ENCODE measurements at regions not wholly inside any gene's neighbourhood (a gene's known extent, or its start where the extent isn't known, plus 50 kb on each side); places are given as distances from the start of the nearest gene placed in this dataset.

GRCh38 chr13:97574926-97575325 is 141.0 kb downstream of the RAP2A start (continued):
- peak; percentile 56; the same call in 1 of the 2 replicates for TF ChIP-seq ZNF574 (CRISPR knock-in tag; IDR thresholded peaks at IDR 0.05)
- TF ChIP-seq GATAD1 (CRISPR knock-in tag; IDR thresholded peaks at IDR 0.05) = no peak
- no peak for TF ChIP-seq MED13 (CRISPR knock-in tag; IDR thresholded peaks at IDR 0.05)
- no peak for TF ChIP-seq ZNF816 (CRISPR knock-in tag; IDR thresholded peaks at IDR 0.05; ENCODE audit: borderline replicate concordance)
- TF ChIP-seq ZNF619 (CRISPR knock-in tag; IDR thresholded peaks at IDR 0.05) = no peak
- TF ChIP-seq ZNF644 (CRISPR knock-in tag; IDR thresholded peaks at IDR 0.05; ENCODE audit: low read depth) = no peak
- no peak for TF ChIP-seq CREB1 (IDR thresholded peaks at IDR 0.05)
- no peak for TF ChIP-seq CREB1 (CRISPR knock-in tag; IDR thresholded peaks at IDR 0.05)
- peak; percentile 87 for TF ChIP-seq SMC3 (IDR thresholded peaks at IDR 0.05; ENCODE audit: low read length)
- peak; percentile 91 for TF ChIP-seq CTCF (CRISPR knock-in tag; IDR thresholded peaks at IDR 0.05)
- TF ChIP-seq ATF3 (CRISPR knock-in tag; IDR thresholded peaks at IDR 0.05) = no peak
- 0 out of 2 replicates have a peak, but pooled peaks have one; percentile 30 for TF ChIP-seq ZNF124 (CRISPR knock-in tag; IDR thresholded peaks at IDR 0.05)
- TF ChIP-seq USF2 (IDR thresholded peaks at IDR 0.05; ENCODE audit: low read depth, low read length) = no peak
- no peak for TF ChIP-seq USF2 (CRISPR knock-in tag; IDR thresholded peaks at IDR 0.05; ENCODE audit: borderline replicate concordance)
- TF ChIP-seq E2F2 (CRISPR knock-in tag; IDR thresholded peaks at IDR 0.05; ENCODE audit: borderline replicate concordance) = no peak
- no peak for TF ChIP-seq ZNF207 (IDR thresholded peaks at IDR 0.05; ENCODE audit: borderline replicate concordance)
- TF ChIP-seq MIER3 (CRISPR knock-in tag; IDR thresholded peaks at IDR 0.05; ENCODE audit: borderline replicate concordance) = 0 out of 2 replicates have a peak, but pooled peaks have one; percentile 30
- no peak for TF ChIP-seq TBL1XR1 (IDR thresholded peaks at IDR 0.05; ENCODE audit: borderline replicate concordance, low read length, partially characterized antibody)
- peak; percentile 24; the same call in 1 of the 2 replicates for TF ChIP-seq ARID5B (CRISPR knock-in tag; IDR thresholded peaks at IDR 0.05)
